ENCODE measurements at regions not wholly inside any gene's neighbourhood (a gene's known extent, or its start where the extent isn't known, plus 50 kb on each side); places are given as distances from the start of the nearest gene placed in this dataset.
A peak's percentile ranks its signal among the peaks of the same experiment; 100 is the strongest.

DNA sequence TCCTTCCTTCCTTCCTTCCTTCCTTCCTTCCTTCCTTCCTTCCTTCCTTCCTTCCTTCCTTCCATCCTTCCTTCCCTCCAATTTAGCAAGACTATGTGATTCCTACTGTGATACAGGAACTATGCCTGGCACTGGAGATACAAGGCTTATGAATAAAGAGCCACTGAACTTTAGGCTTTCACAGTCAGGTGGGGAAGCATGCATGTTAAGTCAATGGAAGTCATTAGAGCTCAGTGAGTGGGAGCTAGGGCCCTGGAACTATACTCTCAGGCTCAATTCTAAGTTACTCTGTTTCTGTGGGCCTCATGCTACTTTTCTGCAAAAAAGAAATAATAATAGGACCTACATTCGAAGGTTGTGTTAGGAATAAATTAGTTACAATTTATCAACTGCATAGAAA, 527.6 kb upstream of the ZEB2 start:
- TF ChIP-seq, protein P1, sequence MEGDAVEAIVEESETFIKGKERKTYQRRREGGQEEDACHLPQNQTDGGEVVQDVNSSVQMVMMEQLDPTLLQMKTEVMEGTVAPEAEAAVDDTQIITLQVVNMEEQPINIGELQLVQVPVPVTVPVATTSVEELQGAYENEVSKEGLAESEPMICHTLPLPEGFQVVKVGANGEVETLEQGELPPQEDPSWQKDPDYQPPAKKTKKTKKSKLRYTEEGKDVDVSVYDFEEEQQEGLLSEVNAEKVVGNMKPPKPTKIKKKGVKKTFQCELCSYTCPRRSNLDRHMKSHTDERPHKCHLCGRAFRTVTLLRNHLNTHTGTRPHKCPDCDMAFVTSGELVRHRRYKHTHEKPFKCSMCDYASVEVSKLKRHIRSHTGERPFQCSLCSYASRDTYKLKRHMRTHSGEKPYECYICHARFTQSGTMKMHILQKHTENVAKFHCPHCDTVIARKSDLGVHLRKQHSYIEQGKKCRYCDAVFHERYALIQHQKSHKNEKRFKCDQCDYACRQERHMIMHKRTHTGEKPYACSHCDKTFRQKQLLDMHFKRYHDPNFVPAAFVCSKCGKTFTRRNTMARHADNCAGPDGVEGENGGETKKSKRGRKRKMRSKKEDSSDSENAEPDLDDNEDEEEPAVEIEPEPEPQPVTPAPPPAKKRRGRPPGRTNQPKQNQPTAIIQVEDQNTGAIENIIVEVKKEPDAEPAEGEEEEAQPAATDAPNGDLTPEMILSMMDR (IDR thresholded peaks at IDR 0.05) = no peak
- no peak for TF ChIP-seq POLR2A (IDR thresholded peaks at IDR 0.05)
- H3K27ac ChIP-seq = no peak overlapping the region
- no peaks in the 10 kb centered on the region for H3K9me3 ChIP-seq
- H3K36me3 ChIP-seq = no peaks in the 10 kb centered on the region
- no peak for DNase-seq
- no peak overlapping the region for H3K4me3 ChIP-seq
- no peaks in the 10 kb centered on the region for H3K27me3 ChIP-seq
- no peaks in the 10 kb centered on the region for H3K4me1 ChIP-seq

DNA sequence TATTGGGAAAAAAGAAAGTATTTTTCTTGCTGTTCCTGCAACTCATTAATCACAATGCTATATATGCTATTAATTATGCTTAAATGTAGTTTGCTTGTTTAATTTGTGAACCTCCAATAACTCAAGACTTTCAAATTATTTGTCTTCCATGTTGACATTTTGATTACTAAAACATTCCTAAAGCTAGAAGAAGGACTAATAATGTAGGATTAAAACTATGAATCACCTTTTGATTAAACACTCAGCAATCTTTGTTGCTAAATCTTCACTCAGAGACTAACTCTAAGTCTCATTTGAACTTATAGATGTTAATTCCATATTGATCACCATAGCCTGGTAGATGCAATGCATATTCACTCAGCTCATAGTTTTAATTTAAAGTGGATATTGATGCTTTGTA, 524.6 kb upstream of the ZEB2 start:
- Histone ChIP-seq H3K4me1 (no peaks in the 10 kb centered on the region), H3K27ac (no peak overlapping the region), H3K27me3 (no peaks in the 10 kb centered on the region), H3K4me3 (no peak overlapping the region), H3K36me3 (no peaks in the 10 kb centered on the region), H3K9me3 (no peaks in the 10 kb centered on the region)
- TF ChIP-seq, protein P1 (IDR thresholded peaks at IDR 0.05) = no peak
- no peak for TF ChIP-seq POLR2A (IDR thresholded peaks at IDR 0.05)
- no peak for DNase-seq

DNA sequence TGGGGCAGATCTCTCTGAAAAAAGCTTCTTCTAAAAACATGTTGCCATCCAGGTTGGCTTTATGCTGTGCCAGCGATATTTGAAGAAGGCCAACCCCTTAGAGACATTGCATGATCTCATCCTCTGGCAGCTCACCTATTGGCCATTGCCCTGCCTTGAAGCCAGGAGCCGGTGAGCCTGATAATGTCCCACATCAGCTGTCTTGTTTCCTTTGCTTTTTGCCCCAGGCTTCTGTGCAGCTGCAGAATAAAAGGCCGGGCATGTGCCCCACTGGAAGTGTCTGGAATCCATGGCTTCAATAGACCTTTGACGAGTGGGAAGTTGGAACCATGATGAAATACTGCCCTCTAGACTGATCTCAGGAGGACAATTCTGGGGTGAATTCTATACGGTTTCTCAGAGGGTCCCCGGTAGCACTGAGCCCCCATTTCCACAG, 523.5 kb upstream of the ZEB2 start:
- TF ChIP-seq POLR2A (IDR thresholded peaks at IDR 0.05) = no peak
- TF ChIP-seq, protein P1 (IDR thresholded peaks at IDR 0.05) = peak in 1 of 6 experiments; percentile 4
- Histone ChIP-seq H3K36me3 (no peaks in the 10 kb centered on the region), H3K4me1 (no peaks in the 10 kb centered on the region), H3K9me3 (no peaks in the 10 kb centered on the region), H3K27ac (no peak overlapping the region), H3K4me3 (no peak overlapping the region), H3K27me3 (no peaks in the 10 kb centered on the region)
- DNase-seq = no peak

DNA sequence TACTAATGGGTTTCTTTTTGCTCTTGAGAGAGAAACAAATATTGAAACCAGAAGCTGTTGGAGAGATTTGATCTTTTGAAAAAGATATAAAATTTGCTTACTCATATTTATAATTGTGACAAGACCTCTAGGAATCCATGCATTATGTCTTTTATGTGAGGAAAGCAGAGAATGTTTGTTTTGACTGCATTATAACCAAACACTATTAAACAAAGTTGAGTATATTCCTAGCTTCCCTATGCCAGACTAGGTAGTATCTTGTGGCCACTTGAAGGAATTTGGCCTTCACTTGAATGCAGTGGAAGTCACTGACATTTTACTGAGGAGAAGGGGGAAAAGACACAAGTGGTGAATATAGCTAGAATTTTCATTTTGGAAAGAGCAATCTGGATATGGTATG, 521.8 kb upstream of the ZEB2 start:
- Histone ChIP-seq H3K36me3 (no peaks in the 10 kb centered on the region), H3K27ac (no peak overlapping the region), H3K27me3 (no peaks in the 10 kb centered on the region), H3K4me3 (no peak overlapping the region), H3K4me1 (no peaks in the 10 kb centered on the region), H3K9me3 (no peaks in the 10 kb centered on the region)
- TF ChIP-seq, protein P1 (IDR thresholded peaks at IDR 0.05) = no peak
- TF ChIP-seq POLR2A (IDR thresholded peaks at IDR 0.05) = no peak
- no peak for DNase-seq

DNA sequence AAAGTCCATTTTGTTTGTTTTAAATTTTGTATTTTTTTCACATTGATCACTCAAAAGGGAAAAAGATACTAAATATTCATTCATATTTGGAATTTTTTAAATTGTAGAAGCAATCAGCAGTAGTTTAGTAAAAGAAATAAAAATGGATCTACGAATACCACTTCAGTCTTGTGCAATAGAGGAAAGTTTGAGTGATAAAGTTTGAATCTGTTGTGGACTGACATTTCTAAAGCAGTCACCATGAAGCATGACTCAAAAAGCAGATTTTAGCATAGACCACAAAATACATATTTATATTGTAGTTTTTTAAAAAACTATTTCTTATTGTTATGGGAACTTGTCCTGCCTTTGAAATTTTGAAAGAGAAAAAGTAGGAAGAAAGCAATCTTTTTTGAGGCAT, 520.5 kb upstream of the ZEB2 start:
- no peak for DNase-seq

More for the DNA sequence above, 520.5 kb upstream of the ZEB2 start:
- H3K9me3 ChIP-seq = no peaks in the 10 kb centered on the region
- H3K27me3 ChIP-seq = no peaks in the 10 kb centered on the region
- TF ChIP-seq, protein P1 (IDR thresholded peaks at IDR 0.05) = no peak
- no peak for TF ChIP-seq POLR2A (IDR thresholded peaks at IDR 0.05)
- no peak overlapping the region for H3K4me3 ChIP-seq
- H3K4me1 ChIP-seq = no peaks in the 10 kb centered on the region
- H3K36me3 ChIP-seq = no peaks in the 10 kb centered on the region
- no peak overlapping the region for H3K27ac ChIP-seq

Measured in Peyer's patch (tissue), 4 donors.